ENCODE measurements at regions not wholly inside any gene's neighbourhood (a gene's known extent, or its start where the extent isn't known, plus 50 kb on each side); places are given as distances from the start of the nearest gene placed in this dataset.
"Not testable (repeated sequence)": the region's sequence is repeated elsewhere in the genome, so short reads cannot be mapped to it uniquely, and the experiment has no call there.

GRCh38 chr20:17891131-17891530, 77.5 kb downstream of the SNX5 start:
- not testable (repeated sequence) for DNase-seq (ENCODE audit: low read depth)

- DNase-seq (ENCODE audit: low read depth), result no peak
Measured at GRCh38 chr20:17890330-17890729, 78.3 kb downstream of the SNX5 start.

GRCh38 chr20:17889226-17889625, 79.4 kb downstream of the SNX5 start:
- DNase-seq (ENCODE audit: low read depth), result peak; percentile 49

GRCh38 chr20:17888044-17888443, 80.5 kb downstream of the SNX5 start:
- DNase-seq (ENCODE audit: low read depth), result peak; percentile 73

- no peak for DNase-seq (ENCODE audit: low read depth)
Measured at GRCh38 chr20:17887331-17888030, 81.1 kb downstream of the SNX5 start.

GRCh38 chr20:17885544-17885943, 83.0 kb downstream of the SNX5 start:
- no peak for DNase-seq (ENCODE audit: low read depth)

GRCh38 chr20:17885076-17885475, 83.5 kb downstream of the SNX5 start:
- DNase-seq (ENCODE audit: low read depth), result no peak

GRCh38 chr20:17884307-17885003, 84.1 kb downstream of the SNX5 start:
- DNase-seq (ENCODE audit: low read depth), result no peak

GRCh38 chr20:17883592-17884306, 84.8 kb downstream of the SNX5 start:
- no peak for DNase-seq (ENCODE audit: low read depth)

- no peak for DNase-seq (ENCODE audit: low read depth)
Measured at GRCh38 chr20:17882834-17883591, 85.6 kb downstream of the SNX5 start.

- DNase-seq (ENCODE audit: low read depth), result no peak
Measured at GRCh38 chr20:17882065-17882833, 86.3 kb downstream of the SNX5 start.

- no peak for DNase-seq (ENCODE audit: low read depth)
Measured at GRCh38 chr20:17881741-17882064, 86.9 kb downstream of the SNX5 start.

GRCh38 chr20:17878912-17879602, 89.5 kb downstream of the SNX5 start:
- DNase-seq (ENCODE audit: low read depth), result no peak

- no peak for DNase-seq (ENCODE audit: low read depth)
Measured at GRCh38 chr20:17878069-17878911, 90.3 kb downstream of the SNX5 start.

- DNase-seq (ENCODE audit: low read depth), result no peak
Measured at GRCh38 chr20:17875981-17876385, 92.6 kb downstream of the SNX5 start.

- peak; percentile 44 for DNase-seq (ENCODE audit: low read depth)
Measured at GRCh38 chr20:17875106-17875980, 93.3 kb downstream of the SNX5 start.

- DNase-seq (ENCODE audit: low read depth), result no peak
Measured at GRCh38 chr20:17874271-17875105, 94.1 kb downstream of the SNX5 start.
